ENCODE measurements at regions not wholly inside any gene's neighbourhood (a gene's known extent, or its start where the extent isn't known, plus 50 kb on each side); places are given as distances from the start of the nearest gene placed in this dataset.
"Not testable (repeated sequence)": the region's sequence is repeated elsewhere in the genome, so short reads cannot be mapped to it uniquely, and the experiment has no call there.

GRCh38 chr7:5121256-5121655, 68.8 kb upstream of the WIPI2 start:
- not testable (repeated sequence) for DNase-seq

GRCh38 chr7:5131238-5131637, 58.8 kb upstream of the WIPI2 start:
- DNase-seq: not testable (repeated sequence)

- DNase-seq: no peak
These were observed 57.5 kb upstream of the WIPI2 start for GRCh38 chr7:5132539-5132938.

- DNase-seq: peak; percentile 5 to 28
These were observed 50.0 kb upstream of the WIPI2 start for GRCh38 chr7:5139998-5140397.

All from inflammatory macrophage (primary cell).